PC-3 (cell line): ENCODE measurements at regions not wholly inside any gene's neighbourhood (a gene's known extent, or its start where the extent isn't known, plus 50 kb on each side); places are given as distances from the start of the nearest gene placed in this dataset.

Source experiments
- CTCF ChIP-seq: fragments of 300-600 bp; sonication (generic); conservative IDR thresholded peaks from 2 replicates; pipeline ENCODE4 v1.5.1; 2017; ENCODE audit warnings: antibody characterized with exemption, low read depth, mild to moderate bottlenecking, low read length
- EZH2 ChIP-seq: fragments of 300-600 bp; sonication (generic); IDR thresholded peaks from one replicate; pipeline ENCODE4 v1.6.1; 2017; ENCODE audit warnings: antibody characterized with exemption, mild to moderate bottlenecking, low read length; ENCODE audit not compliant: unreplicated experiment

GRCh38 chr10:33680036-33680435 lies 345.6 kb upstream of the NRP1 start:
- no peak for TF ChIP-seq EZH2
- no peak for TF ChIP-seq CTCF
